ENCODE measurements at regions not wholly inside any gene's neighbourhood (a gene's known extent, or its start where the extent isn't known, plus 50 kb on each side); places are given as distances from the start of the nearest gene placed in this dataset.

DNA sequence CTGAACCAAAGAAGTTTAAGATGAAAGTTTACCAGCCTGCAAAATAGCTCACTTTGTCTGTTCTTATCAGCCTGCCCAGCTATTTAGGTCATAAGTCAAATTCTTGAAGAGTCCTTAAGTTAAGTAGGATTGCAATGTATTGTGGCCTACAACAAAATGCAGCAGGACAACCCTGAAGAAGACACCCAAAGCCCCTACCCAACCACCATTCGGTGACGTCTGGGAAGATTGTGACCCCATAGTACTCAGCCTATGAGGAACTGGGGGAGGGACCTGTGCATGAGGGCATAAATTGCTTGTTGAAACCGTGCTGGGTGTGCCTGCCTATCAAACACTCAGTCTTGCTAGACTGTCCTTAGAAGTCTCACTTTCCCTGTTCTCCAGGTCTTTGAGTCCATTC lies 50.5 kb upstream of the FDX1 start:
- Histone ChIP-seq H3K27ac (no peak overlapping the region), H3K27me3 (no peaks in the 10 kb centered on the region), H3K9me3 (no peaks in the 10 kb centered on the region), H3K4me3 (no peak overlapping the region), H3K4me1 (ENCODE audit: insufficient read depth) (peaks cover 1% of the 10 kb centered on the region), H3K36me3 (no peaks in the 10 kb centered on the region)
- 75 to 81% (median 77%) methylated on average over 3 of the region's 3 CpGs for WGBS, 3 donors
- DNase-seq, result no peak
- no peak for TF ChIP-seq EP300 (IDR thresholded peaks at IDR 0.05)
- TF ChIP-seq POLR2A (IDR thresholded peaks at IDR 0.05), result no peak
- TF ChIP-seq, protein P1, sequence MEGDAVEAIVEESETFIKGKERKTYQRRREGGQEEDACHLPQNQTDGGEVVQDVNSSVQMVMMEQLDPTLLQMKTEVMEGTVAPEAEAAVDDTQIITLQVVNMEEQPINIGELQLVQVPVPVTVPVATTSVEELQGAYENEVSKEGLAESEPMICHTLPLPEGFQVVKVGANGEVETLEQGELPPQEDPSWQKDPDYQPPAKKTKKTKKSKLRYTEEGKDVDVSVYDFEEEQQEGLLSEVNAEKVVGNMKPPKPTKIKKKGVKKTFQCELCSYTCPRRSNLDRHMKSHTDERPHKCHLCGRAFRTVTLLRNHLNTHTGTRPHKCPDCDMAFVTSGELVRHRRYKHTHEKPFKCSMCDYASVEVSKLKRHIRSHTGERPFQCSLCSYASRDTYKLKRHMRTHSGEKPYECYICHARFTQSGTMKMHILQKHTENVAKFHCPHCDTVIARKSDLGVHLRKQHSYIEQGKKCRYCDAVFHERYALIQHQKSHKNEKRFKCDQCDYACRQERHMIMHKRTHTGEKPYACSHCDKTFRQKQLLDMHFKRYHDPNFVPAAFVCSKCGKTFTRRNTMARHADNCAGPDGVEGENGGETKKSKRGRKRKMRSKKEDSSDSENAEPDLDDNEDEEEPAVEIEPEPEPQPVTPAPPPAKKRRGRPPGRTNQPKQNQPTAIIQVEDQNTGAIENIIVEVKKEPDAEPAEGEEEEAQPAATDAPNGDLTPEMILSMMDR (IDR thresholded peaks at IDR 0.05), result no peak
- intact Hi-C loops (cut with DNase I), result loop anchor here (5.0 to 10.0 kb wide), 5 partner anchors 53 to 434 kb away; no protein-coding TSS in a partner anchor

DNA sequence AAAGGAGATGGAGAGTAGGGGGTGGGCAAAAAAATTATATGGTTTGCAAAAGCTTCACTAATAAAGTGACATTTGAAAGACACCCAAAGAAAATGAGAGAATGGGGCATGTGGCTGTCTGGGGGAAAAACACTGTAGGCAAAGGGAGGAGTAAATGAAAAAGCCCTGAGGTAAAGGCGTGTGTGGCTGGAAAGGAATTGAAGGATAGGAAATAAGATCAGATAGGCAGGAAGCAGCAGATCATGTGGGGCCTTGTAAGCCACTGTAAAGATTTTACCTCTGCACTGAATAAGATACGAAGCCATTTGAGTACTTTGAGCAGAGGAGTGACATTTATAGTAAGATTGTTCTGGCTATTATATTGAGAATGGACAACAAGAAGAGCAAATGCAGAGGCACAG lies 49.8 kb upstream of the FDX1 start:
- no peak overlapping the region for H3K4me3 ChIP-seq
- H3K36me3 ChIP-seq, result no peaks in the 10 kb centered on the region
- H3K27ac ChIP-seq, result no peak overlapping the region
- TF ChIP-seq EP300 (IDR thresholded peaks at IDR 0.05) (no peak), POLR2A (IDR thresholded peaks at IDR 0.05) (no peak)
- TF ChIP-seq, protein P1 (IDR thresholded peaks at IDR 0.05), result no peak
- H3K27me3 ChIP-seq, result no peaks in the 10 kb centered on the region
- DNase-seq, result no peak
- WGBS, 3 donors, result 86 to 94% (median 89%) methylated on average over 2 of the region's 2 CpGs
- intact Hi-C loops (cut with DNase I), result loop anchor here (5.0 to 10.0 kb wide), 5 partner anchors 52 to 435 kb away; no protein-coding TSS in a partner anchor
- H3K4me1 ChIP-seq (ENCODE audit: insufficient read depth), result peaks cover 1% of the 10 kb centered on the region
- no peaks in the 10 kb centered on the region for H3K9me3 ChIP-seq
